HepG2 (cell line): ENCODE measurements at regions not wholly inside any gene's neighbourhood (a gene's known extent, or its start where the extent isn't known, plus 50 kb on each side); places are given as distances from the start of the nearest gene placed in this dataset.

ENCODE experiments used
- ATAC-seq: fragments of 200-7000 bp; cut with Tn5 transposase; 3 replicates; pipeline ENCODE4 v1.9.1; 2020; ENCODE audit warnings: mild to moderate bottlenecking, moderate library complexity
- BruUV-seq: library from RNA; stranded (reverse); fragments of 400-500 nt; replicated peaks from 2 replicates; lab custom pipeline; 2021; lab: Mats Ljungman, UMichigan
- CTCF ChIA-PET: fragments of 300-600 bp; formaldehyde crosslinking; extraction: SDS; loops from one replicate; lab custom pipeline; 2021; ENCODE audit warnings: low total read pairs, inconsistent platforms, low intra/inter-chr PET ratio; lab: Yijun Ruan, JAX
- POLR2A ChIA-PET: fragments of 350-600 bp; sonication (Branson Sonifier 250); formaldehyde crosslinking; loops from one replicate; lab custom pipeline; 2020; ENCODE audit warnings: antibody characterized with exemption, inconsistent platforms; lab: Yijun Ruan, JAX
- DNase-seq: peaks from one replicate; pipeline ENCODE4 v3.0.0-alpha.2; 2015; ENCODE audit warnings: low spot score
- FAIRE-seq: peaks from 3 replicates; lab custom pipeline; 2011; peaks lifted over from hg19 to GRCh38; lab: Jason Lieb, UNC
- H2AFZ ChIP-seq: one replicate; pipeline ENCODE4 v1.6.1; 2011; ENCODE audit warnings: low read length, inconsistent platforms
- H3K27ac ChIP-seq: fragments of 300-600 bp; 3 replicates; pipeline ENCODE4 v1.8.0; 2011; ENCODE audit warnings: mixed run types, mild to moderate bottlenecking, mixed read lengths, low read length, inconsistent platforms; ENCODE audit not compliant: insufficient read depth; ENCODE audit errors: extremely low read length
- H3K27me3 ChIP-seq, 2 experiments: fragments of 200-600 bp in 1 of 2; 2 replicates in 1 of 2; 3 replicates in 1 of 2; pipeline versions ENCODE4 v1.6.0 to v1.8.0; 2011; ENCODE audit warnings: low read length in 2 of 2, mild to moderate bottlenecking in 2 of 2, moderate library complexity in 2 of 2, inconsistent platforms in 1 of 2; ENCODE audit not compliant: insufficient read depth in 2 of 2, control insufficient read depth in 1 of 2
- H3K36me3 ChIP-seq, 2 experiments: fragments of 200-600 bp in 1 of 2; replicated peaks in 1 of 2; 2 replicates in 1 of 2; 3 replicates in 1 of 2; pipeline versions ENCODE4 v1.5.1 to v1.8.0; 2011; ENCODE audit warnings: low read length in 2 of 2, inconsistent platforms in 1 of 2; ENCODE audit not compliant: insufficient read depth in 2 of 2, control insufficient read depth in 1 of 2
- H3K4me1 ChIP-seq: 2 replicates; pipeline ENCODE4 v1.5.1; 2012; ENCODE audit warnings: low read length, inconsistent platforms; ENCODE audit not compliant: insufficient read depth
- H3K4me2 ChIP-seq: 2 replicates; pipeline ENCODE4 v1.6.0; 2011; ENCODE audit warnings: low read depth, low read length, inconsistent platforms
- H3K4me3 ChIP-seq, 3 experiments: fragments of 200-600 bp in 1 of 3; sonication (generic), shearing (Covaris generic) in 1 of 3; replicated peaks in 1 of 3; 2 replicates each; pipeline ENCODE4 v1.5.1; 2011 to 2016; ENCODE audit warnings: low read length in 3 of 3, inconsistent platforms in 2 of 3, low read depth in 2 of 3, mild to moderate bottlenecking in 2 of 3, control low read depth in 1 of 3, mixed read lengths in 1 of 3; ENCODE audit not compliant: insufficient read depth in 1 of 3
- H3K79me2 ChIP-seq: one replicate; pipeline ENCODE4 v1.6.1; 2011; ENCODE audit warnings: low read length, inconsistent platforms; ENCODE audit not compliant: insufficient read depth
- H3K9ac ChIP-seq: 2 replicates; pipeline ENCODE4 v1.6.0; 2011; ENCODE audit warnings: mild to moderate bottlenecking, low read depth, low read length, inconsistent platforms; ENCODE audit not compliant: insufficient read depth
- H3K9me3 ChIP-seq: 2 replicates; pipeline ENCODE4 v1.5.1; 2012; ENCODE audit warnings: mild to moderate bottlenecking, low read length
- H4K20me1 ChIP-seq: 2 replicates; pipeline ENCODE4 v1.6.0; 2011; ENCODE audit warnings: inconsistent platforms, mild to moderate bottlenecking, low read length, moderate library complexity; ENCODE audit not compliant: insufficient read depth
- CBX2 ChIP-seq, 2 experiments: fragments of 200-600 bp in 1 of 2; sonication (generic); formaldehyde crosslinking in 1 of 2; IDR thresholded peaks; 2 replicates each; pipeline versions ENCODE4 v1.7.0 to v1.8.1; 2018 to 2022; ENCODE audit warnings: low read depth in 2 of 2, low read length in 1 of 2, mild to moderate bottlenecking in 1 of 2, missing genetic modification reagents in 1 of 2
- FOXO4 ChIP-seq: sonication (generic); formaldehyde crosslinking; conservative IDR thresholded peaks from 2 replicates; pipeline ENCODE4 v1.8.1; 2023; ENCODE audit warnings: missing genetic modification reagents
- NFE2L2 ChIP-seq: fragments of 150-350 bp; IDR thresholded peaks from 2 replicates; pipeline ENCODE4 v1.6.1; 2014; ENCODE audit warnings: low read length
- NFYC ChIP-seq: IDR thresholded peaks from 2 replicates; pipeline ENCODE4 v1.6.1; 2016; ENCODE audit warnings: missing genetic modification reagents, missing compliant biosample characterization
- PPARG ChIP-seq: conservative IDR thresholded peaks from 2 replicates; pipeline ENCODE4 v1.6.1; 2016; ENCODE audit warnings: missing biosample characterization, missing genetic modification reagents
- RFXAP ChIP-seq: sonication (generic); formaldehyde crosslinking; IDR thresholded peaks from 2 replicates; pipeline ENCODE4 v1.4.0; 2020; ENCODE audit warnings: missing genetic modification reagents, borderline replicate concordance
- SNAPC4 ChIP-seq: sonication (generic); formaldehyde crosslinking; IDR thresholded peaks from 2 replicates; pipeline ENCODE4 v1.4.0; 2020; ENCODE audit warnings: mild to moderate bottlenecking, missing genetic modification reagents
- TBL1XR1 ChIP-seq: fragments of 150-350 bp; IDR thresholded peaks from 2 replicates; pipeline ENCODE4 v1.6.1; 2014; ENCODE audit warnings: borderline replicate concordance, low read length; ENCODE audit not compliant: partially characterized antibody
- U2AF1 ChIP-seq: fragments of 200-400 bp; formaldehyde crosslinking; optimal IDR thresholded peaks from 2 replicates; pipeline ENCODE3; 2017; ENCODE audit warnings: mild to moderate bottlenecking, low read depth, low read length
- YEATS2 ChIP-seq: sonication (generic); formaldehyde crosslinking; IDR thresholded peaks from 2 replicates; pipeline ENCODE4 v1.4.0; 2020; ENCODE audit warnings: missing genetic modification reagents, borderline replicate concordance
- ZFY ChIP-seq: sonication (generic); formaldehyde crosslinking; IDR thresholded peaks from 2 replicates; pipeline ENCODE4 v1.4.0; 2020; ENCODE audit warnings: missing genetic modification reagents
- ZNF232 ChIP-seq: sonication (generic); formaldehyde crosslinking; IDR thresholded peaks from 2 replicates; pipeline ENCODE4 v1.4.0; 2020; ENCODE audit warnings: missing genetic modification reagents, borderline replicate concordance
- ZNF552 ChIP-seq: sonication (generic); formaldehyde crosslinking; IDR thresholded peaks from 2 replicates; pipeline ENCODE4 v1.9.0; 2022; ENCODE audit warnings: missing genetic modification reagents, mild to moderate bottlenecking, borderline replicate concordance
- WGBS: methylation state at CpG from one replicate; pipeline ENCODE4 v1.1.6; 2017; ENCODE audit warnings: low lambda C conversion rate; 5-methylcytosine and 5-hydroxymethylcytosine counted together
- in situ Hi-C: cut with HindIII; loops from 2 replicates; pipeline ENCODE4 v1.10.0; 2017; ENCODE audit warnings: low pct_unique_long_range_greater_than_20kb; ENCODE audit not compliant: extremely low pct_ligation_motif_present
- intact Hi-C: fragments of 100-400 bp; cut with micrococcal nuclease; formaldehyde crosslinking; loops from one replicate; pipeline ENCODE4 v1.10.0; 2022; ENCODE audit not compliant: unreplicated experiment

GRCh38 chr9:79057576-79057975, 514.2 kb upstream of the TLE4 start:
- FAIRE-seq (no peak), DNase-seq (no peak), ATAC-seq (no peak)
- Histone ChIP-seq H4K20me1 (no peaks in the 10 kb centered on the region), H3K9ac (no peak overlapping the region), H3K4me3 (no peak overlapping the region), H3K27me3 (no peaks in the 10 kb centered on the region), H3K4me2 (no peak overlapping the region), H3K4me1 (no peaks in the 10 kb centered on the region), H2AFZ (no peak overlapping the region), H3K79me2 (no peaks in the 10 kb centered on the region), H3K9me3 (0 out of 2 replicates have a peak, but pooled peaks cover 3% of the 10 kb centered on the region), H3K36me3 (no peaks in the 10 kb centered on the region), H3K27ac (no peak overlapping the region)
- intact Hi-C loops: no loop called here
- ChIA-PET CTCF (no interaction called here), POLR2A (no interaction called here)
- TF ChIP-seq RFXAP (CRISPR knock-in tag) (no peak), U2AF1 (no peak), YEATS2 (no peak), CBX2 (IDR thresholded peaks at IDR 0.05; ENCODE audit: low read depth, low read length) (no peak), CBX2 (CRISPR knock-in tag; IDR thresholded peaks at IDR 0.05; ENCODE audit: low read depth) (no peak)
- BruUV-seq: no TSS peak
- in situ Hi-C loops: no loop called here

GRCh38 chr9:79060766-79061165, 511.0 kb upstream of the TLE4 start:
- TF ChIP-seq SNAPC4 (CRISPR knock-in tag) (no peak), NFYC (CRISPR knock-in tag) (no peak), TBL1XR1 (no peak), ZNF552 (no peak), PPARG (no peak), ZNF232 (CRISPR knock-in tag) (no peak), FOXO4 (CRISPR knock-in tag) (no peak), NFE2L2 (no peak), ZFY (CRISPR knock-in tag) (no peak)
- Histone ChIP-seq H3K9me3 (0 out of 2 replicates have a peak, but pooled peaks cover 3% of the 10 kb centered on the region), H3K9ac (no peak overlapping the region), H3K4me1 (no peaks in the 10 kb centered on the region), H3K27ac (no peak overlapping the region), H3K27me3 (no peaks in the 10 kb centered on the region), H3K4me2 (no peak overlapping the region), H3K36me3 (no peaks in the 10 kb centered on the region), H4K20me1 (no peaks in the 10 kb centered on the region), H3K79me2 (no peaks in the 10 kb centered on the region), H3K4me3 (no peak overlapping the region), H2AFZ (no peak overlapping the region)
- no TSS peak for BruUV-seq
- DNase-seq (no peak), ATAC-seq (no peak), FAIRE-seq (no peak)
- ChIA-PET POLR2A (no interaction called here), CTCF (no interaction called here)
- 0% methylated on average over 1 of the region's 1 CpG for WGBS
- in situ Hi-C loops: no loop called here
- intact Hi-C loops: no loop called here
